HL-60 (cell line): ENCODE measurements at regions not wholly inside any gene's neighbourhood (a gene's known extent, or its start where the extent isn't known, plus 50 kb on each side); places are given as distances from the start of the nearest gene placed in this dataset.

Experiments used
- DNase-seq, 2 experiments: peaks; one replicate each; pipeline ENCODE4 v3.0.0-alpha.2; 2010 to 2020; ENCODE audit warnings: low read depth in 1 of 2, low spot score in 1 of 2
- H3K27ac ChIP-seq: fragments of 250-450 bp; sonication (Bioruptor Pico); replicated peaks from 2 replicates; pipeline ENCODE4 v1.5.1; 2020; ENCODE audit warnings: mild to moderate bottlenecking, moderate library complexity
- H3K27me3 ChIP-seq: fragments of 250-450 bp; sonication (Bioruptor Pico); 2 replicates; pipeline ENCODE4 v1.5.1; 2021; ENCODE audit warnings: mild to moderate bottlenecking, moderate library complexity; ENCODE audit not compliant: insufficient read depth, poor library complexity, severe bottlenecking
- H3K4me3 ChIP-seq: replicated peaks from 2 replicates; pipeline ENCODE4 v1.5.1; 2011; ENCODE audit warnings: mild to moderate bottlenecking, control low read depth, low read length; ENCODE audit not compliant: insufficient read depth
- GABPA ChIP-seq: IDR thresholded peaks from 2 replicates; pipeline ENCODE4 v1.6.1; 2012; ENCODE audit warnings: low read depth
- POLR2AphosphoS5 ChIP-seq: IDR thresholded peaks from 2 replicates; pipeline ENCODE4 v1.6.1; 2012; ENCODE audit warnings: low read depth
- SPI1 ChIP-seq: IDR thresholded peaks from 2 replicates; pipeline ENCODE4 v1.6.1; 2012; ENCODE audit warnings: low read depth, mild to moderate bottlenecking, borderline replicate concordance
- TF ChIP-seq, protein P1 (sequence below): IDR thresholded peaks from one replicate; pipeline ENCODE4 v1.5.1; 2011; ENCODE audit warnings: low read length, control low read depth, inconsistent platforms; ENCODE audit not compliant: insufficient read depth
- TF ChIP-seq, protein P2 (sequence below): IDR thresholded peaks from 2 replicates; pipeline ENCODE4 v1.6.1; 2012; ENCODE audit warnings: low read depth; ENCODE audit not compliant: insufficient replicate concordance

DNA sequence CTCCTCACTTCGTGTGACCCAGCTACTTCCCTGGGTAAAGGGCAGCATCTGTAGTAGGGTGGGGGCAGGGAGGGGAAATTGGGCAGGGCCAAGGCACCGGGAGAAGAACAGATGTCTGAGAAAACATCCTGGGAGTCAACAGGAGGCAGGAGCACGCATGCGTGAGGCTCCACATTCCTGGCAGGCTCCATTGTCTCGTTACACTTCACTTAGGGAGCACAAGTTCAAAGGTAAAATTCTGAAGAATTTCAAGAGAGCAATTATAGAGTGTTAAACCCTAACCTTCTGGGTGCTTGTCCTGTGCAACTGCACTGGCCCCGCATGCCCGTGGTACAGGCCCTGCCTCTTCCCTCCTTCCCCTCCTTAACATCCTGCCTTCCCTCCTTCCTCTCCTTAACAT is 79.6 kb upstream of the POMP start:
- DNase-seq = no peak
- Histone ChIP-seq H3K4me3 (no peak overlapping the region), H3K27me3 (peaks cover 4% of the 10 kb centered on the region), H3K27ac (no peak overlapping the region)
- no peak for TF ChIP-seq GABPA
- TF ChIP-seq, protein P1, sequence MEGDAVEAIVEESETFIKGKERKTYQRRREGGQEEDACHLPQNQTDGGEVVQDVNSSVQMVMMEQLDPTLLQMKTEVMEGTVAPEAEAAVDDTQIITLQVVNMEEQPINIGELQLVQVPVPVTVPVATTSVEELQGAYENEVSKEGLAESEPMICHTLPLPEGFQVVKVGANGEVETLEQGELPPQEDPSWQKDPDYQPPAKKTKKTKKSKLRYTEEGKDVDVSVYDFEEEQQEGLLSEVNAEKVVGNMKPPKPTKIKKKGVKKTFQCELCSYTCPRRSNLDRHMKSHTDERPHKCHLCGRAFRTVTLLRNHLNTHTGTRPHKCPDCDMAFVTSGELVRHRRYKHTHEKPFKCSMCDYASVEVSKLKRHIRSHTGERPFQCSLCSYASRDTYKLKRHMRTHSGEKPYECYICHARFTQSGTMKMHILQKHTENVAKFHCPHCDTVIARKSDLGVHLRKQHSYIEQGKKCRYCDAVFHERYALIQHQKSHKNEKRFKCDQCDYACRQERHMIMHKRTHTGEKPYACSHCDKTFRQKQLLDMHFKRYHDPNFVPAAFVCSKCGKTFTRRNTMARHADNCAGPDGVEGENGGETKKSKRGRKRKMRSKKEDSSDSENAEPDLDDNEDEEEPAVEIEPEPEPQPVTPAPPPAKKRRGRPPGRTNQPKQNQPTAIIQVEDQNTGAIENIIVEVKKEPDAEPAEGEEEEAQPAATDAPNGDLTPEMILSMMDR = no peak
- TF ChIP-seq, protein P2, sequence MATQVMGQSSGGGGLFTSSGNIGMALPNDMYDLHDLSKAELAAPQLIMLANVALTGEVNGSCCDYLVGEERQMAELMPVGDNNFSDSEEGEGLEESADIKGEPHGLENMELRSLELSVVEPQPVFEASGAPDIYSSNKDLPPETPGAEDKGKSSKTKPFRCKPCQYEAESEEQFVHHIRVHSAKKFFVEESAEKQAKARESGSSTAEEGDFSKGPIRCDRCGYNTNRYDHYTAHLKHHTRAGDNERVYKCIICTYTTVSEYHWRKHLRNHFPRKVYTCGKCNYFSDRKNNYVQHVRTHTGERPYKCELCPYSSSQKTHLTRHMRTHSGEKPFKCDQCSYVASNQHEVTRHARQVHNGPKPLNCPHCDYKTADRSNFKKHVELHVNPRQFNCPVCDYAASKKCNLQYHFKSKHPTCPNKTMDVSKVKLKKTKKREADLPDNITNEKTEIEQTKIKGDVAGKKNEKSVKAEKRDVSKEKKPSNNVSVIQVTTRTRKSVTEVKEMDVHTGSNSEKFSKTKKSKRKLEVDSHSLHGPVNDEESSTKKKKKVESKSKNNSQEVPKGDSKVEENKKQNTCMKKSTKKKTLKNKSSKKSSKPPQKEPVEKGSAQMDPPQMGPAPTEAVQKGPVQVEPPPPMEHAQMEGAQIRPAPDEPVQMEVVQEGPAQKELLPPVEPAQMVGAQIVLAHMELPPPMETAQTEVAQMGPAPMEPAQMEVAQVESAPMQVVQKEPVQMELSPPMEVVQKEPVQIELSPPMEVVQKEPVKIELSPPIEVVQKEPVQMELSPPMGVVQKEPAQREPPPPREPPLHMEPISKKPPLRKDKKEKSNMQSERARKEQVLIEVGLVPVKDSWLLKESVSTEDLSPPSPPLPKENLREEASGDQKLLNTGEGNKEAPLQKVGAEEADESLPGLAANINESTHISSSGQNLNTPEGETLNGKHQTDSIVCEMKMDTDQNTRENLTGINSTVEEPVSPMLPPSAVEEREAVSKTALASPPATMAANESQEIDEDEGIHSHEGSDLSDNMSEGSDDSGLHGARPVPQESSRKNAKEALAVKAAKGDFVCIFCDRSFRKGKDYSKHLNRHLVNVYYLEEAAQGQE = no peak
- no peak for TF ChIP-seq POLR2AphosphoS5
- TF ChIP-seq SPI1 = no peak

DNA sequence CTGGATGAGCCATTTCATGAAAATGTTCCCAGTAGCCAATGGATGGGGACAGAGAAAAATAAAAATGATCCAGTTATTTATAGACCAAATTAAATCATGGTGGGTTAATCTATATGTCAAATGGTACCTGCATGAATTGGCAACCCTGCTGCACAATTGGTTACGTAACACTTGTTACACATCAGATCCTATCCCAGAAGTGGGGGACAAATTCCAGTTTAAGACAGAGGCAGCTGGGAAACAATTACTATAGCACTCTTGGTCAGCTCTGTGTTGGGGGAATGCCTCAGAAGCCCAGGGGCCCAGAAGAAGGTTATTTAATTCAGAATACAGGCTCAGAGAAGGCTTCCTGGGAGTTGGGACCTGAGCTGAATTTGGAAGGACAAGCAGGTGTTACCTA is 81.1 kb upstream of the FLT1 start:
- TF ChIP-seq, protein P1 = no peak
- TF ChIP-seq POLR2AphosphoS5 (no peak), GABPA (no peak), SPI1 (no peak)
- TF ChIP-seq, protein P2 = no peak
- no peak overlapping the region for H3K27ac ChIP-seq
- no peak overlapping the region for H3K4me3 ChIP-seq
- no peaks in the 10 kb centered on the region for H3K27me3 ChIP-seq
- no peak for DNase-seq

GRCh38 chr13:28575200-28575599 is 80.3 kb upstream of the FLT1 start:
- Histone ChIP-seq H3K27ac (no peak overlapping the region), H3K4me3 (no peak overlapping the region), H3K27me3 (no peaks in the 10 kb centered on the region)
- no peak for DNase-seq
- TF ChIP-seq GABPA (no peak), POLR2AphosphoS5 (no peak), SPI1 (no peak)
- TF ChIP-seq, protein P1 = no peak
- TF ChIP-seq, protein P2 = no peak
